Heart right ventricle (tissue), 16 donors: ENCODE measurements at regions not wholly inside any gene's neighbourhood (a gene's known extent, or its start where the extent isn't known, plus 50 kb on each side); places are given as distances from the start of the nearest gene placed in this dataset.

Source experiments
- ATAC-seq, 8 donors: fragments of 200-7000 bp; cut with Tn5 transposase; one replicate each; pipeline ENCODE4 v1.9.1; 2020; ENCODE audit warnings: mild to moderate bottlenecking in 8 of 8, moderate library complexity in 8 of 8, moderate number of reproducible peaks in 1 of 8
- DNase-seq, 2 donors: peaks; one replicate each; pipeline ENCODE4 v3.0.0-alpha.2; 2020
- H3K27ac ChIP-seq, 10 donors: fragments of 200-600 bp; sonication (generic) in 2 of 10; one replicate each; pipeline versions ENCODE4 v1.5.0 to v1.8.0; 2020 to 2022; ENCODE audit warnings: mild to moderate bottlenecking in 3 of 10
- H3K27me3 ChIP-seq, 7 donors: fragments of 200-600 bp; one replicate each; pipeline ENCODE4 v1.8.0; 2021 to 2022; ENCODE audit warnings: mild to moderate bottlenecking in 2 of 7
- H3K36me3 ChIP-seq, 9 donors: fragments of 200-600 bp; sonication (generic) in 1 of 9; one replicate each; pipeline versions ENCODE4 v1.5.0 to v1.8.0; 2020 to 2022; ENCODE audit warnings: mild to moderate bottlenecking in 2 of 9
- H3K4me1 ChIP-seq, 9 donors: fragments of 200-600 bp; sonication (generic) in 1 of 9; one replicate each; pipeline versions ENCODE4 v1.5.0 to v1.8.0; 2020 to 2022; ENCODE audit warnings: mild to moderate bottlenecking in 4 of 9
- H3K4me3 ChIP-seq, 10 donors: fragments of 200-600 bp; sonication (generic) in 2 of 10; one replicate each; pipeline versions ENCODE4 v1.5.0 to v1.8.0; 2020 to 2022; ENCODE audit warnings: mild to moderate bottlenecking in 7 of 10, moderate library complexity in 2 of 10
- H3K9me3 ChIP-seq, 11 donors: fragments of 200-600 bp in 10 of 11; sonication (generic) in 2 of 11; one replicate each; pipeline versions ENCODE4 v1.5.0 to v1.8.0; 2013 to 2022; ENCODE audit warnings: mild to moderate bottlenecking in 2 of 11, control low read depth in 1 of 11, moderate library complexity in 1 of 11
- CTCF ChIP-seq, 9 donors: fragments of 200-600 bp; sonication (generic) in 2 of 9; IDR thresholded peaks; one replicate each; pipeline versions ENCODE4 v1.5.0 to v1.8.0; 2021 to 2022; ENCODE audit warnings: antibody characterized with exemption in 9 of 9, mild to moderate bottlenecking in 5 of 9, moderate library complexity in 1 of 9
- WGBS, 2 donors: extraction: QIAGEN DNeasy Blood & Tissue Kit; methylation state at CpG; one replicate each; pipeline ENCODE4 v1.1.7; 2013; ENCODE audit warnings: inconsistent platforms in 1 of 2; 5-methylcytosine and 5-hydroxymethylcytosine counted together
- intact Hi-C, 10 donors: fragments of 100-400 bp; cut with DNase I; formaldehyde crosslinking; loops; one replicate each; pipeline versions ENCODE4 v1.11.1 to v1.14.2; 2022
- donor health status: Arrhythmogenic right ventricular cardiomyopathy.
- donor health status: ischemic (EF 13 %, LVEDD 7.1; RV severe dilation, severe dysfunction).
- donor health status: healthy with polysubstance abuse.
- donor health status: DM: no; HTN: yes; CAD: no.
- donor health status: DM: no; HTN: no; CAD: no.
- donor health status: ischemic (EF 25% LVEDD 6.9; RV normal size, moderate dysfunction).
- donor health status: ischemic (EF 25% LVEDD 5.7; RV mildly dilated, moderate dysfunction).
- donor health status: healthy.
- donor health status: DM: yes; HTN: yes; CAD: no.
- donor health status: Ischemic cardiomyopathy.
- donor health status: ischemic (EF 35%, LVEDD 5.7; RV mildly dilated, moderate dysfunction).
- donor health status: nonischemic (EF 11% LVEDD 7.7; RV severe dilation, severe dysfunction).
- donor health status: DM: yes; HTN: yes; CAD: no.
- donor health status: PGD.
- donor health status: ischemic (EF 29% LVEDD 5.4; RV normal size, mild dysfunction).
- donor health status: nonischemic (EF 23%, LVEDD 6.1; RV moderate dilation, normal function).

DNA sequence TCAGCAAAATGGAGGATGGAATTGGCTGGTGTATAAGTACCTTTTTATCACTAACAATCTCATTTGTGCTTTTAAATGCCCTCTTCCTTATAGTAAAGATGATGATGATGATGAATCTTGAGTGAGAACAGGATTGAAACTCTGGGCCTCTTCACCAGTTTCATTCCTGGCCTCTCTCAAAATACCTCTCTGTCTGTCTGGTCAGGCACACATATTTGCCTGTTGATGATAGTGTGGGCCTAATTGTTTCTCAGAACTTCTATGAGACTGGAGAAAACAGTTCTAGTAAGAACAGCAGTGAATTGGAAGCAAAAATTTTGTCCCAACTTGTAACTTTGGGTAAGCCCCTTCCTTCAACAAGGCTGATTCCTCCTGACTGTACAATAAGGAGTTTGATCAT is 94.4 kb upstream of the RGS4 start:
- Histone ChIP-seq H3K4me3 (no peak overlapping the region), H3K27ac (no peak overlapping the region), H3K9me3 (no peaks in the 10 kb centered on the region), H3K4me1 (peaks cover 0 to 6% (median 0%) of the 10 kb centered on the region in 9 donors), H3K27me3 (no peaks in the 10 kb centered on the region), H3K36me3 (no peaks in the 10 kb centered on the region)
- intact Hi-C loops = loop anchor here in 1 of 10 donors (5.0 kb wide), 1 partner anchor 48 kb away; no protein-coding TSS in a partner anchor
- ATAC-seq (no peak), DNase-seq (no peak)
- TF ChIP-seq CTCF (IDR thresholded peaks at IDR 0.05) = no peak

DNA sequence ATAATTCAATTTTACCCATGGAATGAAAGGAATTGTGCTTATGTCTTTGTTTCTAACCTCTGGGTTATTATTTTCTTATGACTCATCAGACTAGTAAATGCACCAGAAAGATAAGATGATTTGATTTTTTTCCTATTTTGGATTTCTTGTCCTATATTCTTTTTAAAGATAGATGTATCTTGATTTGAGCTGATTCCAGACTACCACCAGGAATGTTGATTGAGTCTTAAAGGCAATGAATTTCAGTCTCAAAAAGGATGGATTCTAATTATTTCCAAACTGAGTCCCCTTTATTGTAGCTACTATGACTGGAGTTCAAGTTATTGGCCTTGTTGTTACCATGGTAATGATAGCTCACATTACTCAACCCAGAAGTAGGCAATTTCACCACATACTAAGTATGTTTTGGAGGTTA is 95.8 kb upstream of the RGS4 start:
- no peak for TF ChIP-seq CTCF (IDR thresholded peaks at IDR 0.05)
- H3K9me3 ChIP-seq = no peaks in the 10 kb centered on the region

DNA sequence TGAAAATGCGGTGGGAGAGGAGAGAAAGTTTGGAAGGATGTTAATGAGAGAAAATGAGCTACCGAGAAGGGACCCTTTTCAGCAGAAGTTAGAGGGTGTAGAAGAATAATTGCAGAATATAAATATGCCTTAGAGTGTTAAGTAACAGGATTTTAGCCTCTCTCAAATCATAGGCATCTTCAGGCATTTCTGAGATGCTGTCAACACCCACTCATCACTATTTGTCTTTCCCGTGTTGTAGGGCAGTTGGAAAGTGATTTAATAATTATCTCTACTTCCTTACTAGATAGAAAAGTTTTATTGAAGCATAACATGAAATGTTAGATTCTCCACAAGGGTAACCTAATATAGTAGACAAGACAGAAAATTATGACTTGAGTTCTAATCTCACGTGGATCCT is 96.4 kb upstream of the RGS4 start:
- H3K4me1 ChIP-seq = peaks cover 0 to 7% (median 0%) of the 10 kb centered on the region in 9 donors
- H3K9me3 ChIP-seq = no peaks in the 10 kb centered on the region
- H3K36me3 ChIP-seq = no peaks in the 10 kb centered on the region
- WGBS, 2 donors = 60 to 65% methylated on average over 4 of the region's 4 CpGs
- TF ChIP-seq CTCF (IDR thresholded peaks at IDR 0.05) = no peak
- H3K27me3 ChIP-seq = no peaks in the 10 kb centered on the region
- no peak overlapping the region for H3K4me3 ChIP-seq
- H3K27ac ChIP-seq = no peak overlapping the region
- DNase-seq (no peak), ATAC-seq (no peak)
- intact Hi-C loops = no loop called here

More for the DNA sequence above, 95.8 kb upstream of the RGS4 start:
- intact Hi-C loops = no loop called here
- Histone ChIP-seq H3K27me3 (no peaks in the 10 kb centered on the region), H3K27ac (no peak overlapping the region), H3K4me3 (no peak overlapping the region), H3K36me3 (no peaks in the 10 kb centered on the region), H3K4me1 (peaks cover 0 to 7% (median 0%) of the 10 kb centered on the region in 9 donors)
- DNase-seq = no peak
- ATAC-seq = no peak

DNA sequence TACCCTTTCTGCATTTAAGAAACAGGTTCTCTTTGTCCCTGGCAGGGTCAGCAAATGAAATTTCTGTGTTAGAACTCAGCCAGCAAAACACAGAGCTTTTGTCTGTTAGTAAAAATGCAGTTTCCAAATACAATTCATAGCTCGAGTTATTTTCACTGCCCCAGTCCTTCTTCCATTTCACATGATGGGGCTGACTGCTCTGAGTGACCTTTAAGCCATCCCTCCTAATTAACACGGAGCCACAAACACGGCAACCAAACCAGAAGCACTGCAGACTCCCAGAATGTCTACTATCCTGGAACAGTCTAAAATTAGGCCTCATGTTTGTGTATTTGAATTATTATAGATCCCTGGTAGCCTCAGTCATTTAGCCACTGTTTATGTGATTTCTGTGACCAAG is 99.1 kb upstream of the RGS4 start:
- Histone ChIP-seq H3K4me1 (peaks cover 0 to 7% (median 0%) of the 10 kb centered on the region in 9 donors), H3K27ac (no peak overlapping the region), H3K4me3 (no peak overlapping the region), H3K27me3 (no peaks in the 10 kb centered on the region), H3K36me3 (no peaks in the 10 kb centered on the region), H3K9me3 (no peaks in the 10 kb centered on the region)
- ATAC-seq (no peak), DNase-seq (no peak)
- 55 to 57% methylated on average over 3 of the region's 3 CpGs for WGBS, 2 donors
- TF ChIP-seq CTCF (IDR thresholded peaks at IDR 0.05) = no peak
- intact Hi-C loops = no loop called here

DNA sequence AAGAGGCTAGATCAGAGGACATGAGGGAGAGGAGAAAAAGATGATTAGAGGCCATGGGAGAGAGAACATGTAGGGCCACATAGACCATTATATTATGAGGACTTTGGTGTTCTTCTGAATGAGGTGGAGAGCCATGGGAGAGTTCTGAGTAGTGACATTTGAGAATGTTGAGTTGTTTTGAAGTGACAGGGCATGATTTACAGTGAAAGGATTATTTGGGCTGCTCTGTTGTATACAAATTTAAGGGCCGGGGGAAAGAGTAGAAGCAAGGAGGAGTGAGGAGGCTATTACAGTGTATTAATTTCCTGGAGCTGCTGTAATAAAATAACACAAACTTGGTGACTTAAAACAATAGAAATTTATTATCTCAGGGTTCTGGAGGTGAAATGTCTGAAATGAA is 102.5 kb upstream of the RGS4 start:
- Histone ChIP-seq H3K27ac (no peak overlapping the region), H3K4me3 (no peak overlapping the region), H3K27me3 (no peaks in the 10 kb centered on the region), H3K36me3 (no peaks in the 10 kb centered on the region), H3K4me1 (peaks cover 0 to 7% (median 0%) of the 10 kb centered on the region in 9 donors), H3K9me3 (peaks cover 0 to 10% (median 0%) of the 10 kb centered on the region in 11 donors)
- no peak for TF ChIP-seq CTCF (IDR thresholded peaks at IDR 0.05)
- ATAC-seq = no peak
- WGBS, 2 donors = 73 to 83% methylated on average over 1 of the region's 1 CpG
- intact Hi-C loops = no loop called here
- DNase-seq = no peak
